Upper lobe of right lung (tissue), 1 donor: ENCODE measurements at regions not wholly inside any gene's neighbourhood (a gene's known extent, or its start where the extent isn't known, plus 50 kb on each side); places are given as distances from the start of the nearest gene placed in this dataset.

ENCODE experiments used
- ATAC-seq: fragments of 200-7000 bp; cut with Tn5 transposase; one replicate; pipeline ENCODE4 v1.9.1; 2020; ENCODE audit warnings: mild to moderate bottlenecking, moderate library complexity
- DNase-seq: peaks from one replicate; pipeline ENCODE4 v3.0.0-alpha.2; 2020
- H3K27ac ChIP-seq: fragments of 200-600 bp; one replicate; pipeline ENCODE4 v1.8.0; 2022
- H3K27me3 ChIP-seq: fragments of 200-600 bp; one replicate; pipeline ENCODE4 v1.8.0; 2022; ENCODE audit warnings: mild to moderate bottlenecking
- H3K36me3 ChIP-seq: fragments of 200-600 bp; one replicate; pipeline ENCODE4 v1.8.0; 2022
- H3K4me1 ChIP-seq: fragments of 200-600 bp; one replicate; pipeline ENCODE4 v1.8.0; 2022
- H3K4me3 ChIP-seq: fragments of 200-600 bp; one replicate; pipeline ENCODE4 v1.8.0; 2022; ENCODE audit warnings: mild to moderate bottlenecking
- H3K9me3 ChIP-seq: fragments of 200-600 bp; one replicate; pipeline ENCODE4 v1.8.0; 2022
- CTCF ChIP-seq: fragments of 200-600 bp; IDR thresholded peaks from one replicate; pipeline ENCODE4 v1.8.0; 2022; ENCODE audit warnings: antibody characterized with exemption
- intact Hi-C: fragments of 100-400 bp; cut with DNase I; formaldehyde crosslinking; loops from one replicate; pipeline ENCODE4 v1.11.0; 2022
- donor health status: DM: no; HTN: yes; CAD: no; lungs with severe emphysema.

- Histone ChIP-seq H3K9me3 (no peaks in the 10 kb centered on the region), H3K4me1 (no peaks in the 10 kb centered on the region), H3K36me3 (no peaks in the 10 kb centered on the region), H3K27ac (no peak overlapping the region), H3K27me3 (no peaks in the 10 kb centered on the region), H3K4me3 (no peak overlapping the region)
- intact Hi-C loops, result no loop called here
- ATAC-seq (no peak), DNase-seq (no peak)
- TF ChIP-seq CTCF, result no peak
These were observed 876.1 kb downstream of the TLE4 start for GRCh38 chr9:80447876-80448275.

GRCh38 chr9:80440724-80441123 lies 869.0 kb downstream of the TLE4 start:
- Histone ChIP-seq H3K4me3 (no peak overlapping the region), H3K27ac (no peak overlapping the region), H3K36me3 (no peaks in the 10 kb centered on the region), H3K4me1 (no peaks in the 10 kb centered on the region), H3K27me3 (no peaks in the 10 kb centered on the region), H3K9me3 (no peaks in the 10 kb centered on the region)
- ATAC-seq (no peak), DNase-seq (no peak)
- intact Hi-C loops, result no loop called here
- no peak for TF ChIP-seq CTCF

- Histone ChIP-seq H3K4me3 (no peak overlapping the region), H3K36me3 (no peaks in the 10 kb centered on the region), H3K9me3 (no peaks in the 10 kb centered on the region), H3K4me1 (no peaks in the 10 kb centered on the region), H3K27ac (no peak overlapping the region), H3K27me3 (no peaks in the 10 kb centered on the region)
- DNase-seq, result no peak
- ATAC-seq, result no peak
- no peak for TF ChIP-seq CTCF
- intact Hi-C loops, result no loop called here
These were observed 866.1 kb downstream of the TLE4 start for GRCh38 chr9:80437825-80438224.

- Histone ChIP-seq H3K27ac (no peak overlapping the region), H3K36me3 (no peaks in the 10 kb centered on the region), H3K9me3 (no peaks in the 10 kb centered on the region), H3K27me3 (no peaks in the 10 kb centered on the region), H3K4me1 (no peaks in the 10 kb centered on the region), H3K4me3 (no peak overlapping the region)
- no peak for TF ChIP-seq CTCF
- intact Hi-C loops, result no loop called here
- DNase-seq, result no peak
- ATAC-seq, result no peak
These were observed 865.4 kb downstream of the TLE4 start for GRCh38 chr9:80437091-80437640.

- DNase-seq (no peak), ATAC-seq (no peak)
- intact Hi-C loops, result no loop called here
- Histone ChIP-seq H3K27ac (no peak overlapping the region), H3K4me1 (no peaks in the 10 kb centered on the region), H3K4me3 (no peak overlapping the region), H3K9me3 (no peaks in the 10 kb centered on the region), H3K27me3 (no peaks in the 10 kb centered on the region), H3K36me3 (no peaks in the 10 kb centered on the region)
- no peak for TF ChIP-seq CTCF
These were observed 863.8 kb downstream of the TLE4 start for GRCh38 chr9:80435591-80435990.

- intact Hi-C loops, result no loop called here
- ATAC-seq (no peak), DNase-seq (no peak)
- Histone ChIP-seq H3K36me3 (no peaks in the 10 kb centered on the region), H3K9me3 (no peaks in the 10 kb centered on the region), H3K27ac (no peak overlapping the region), H3K4me3 (no peak overlapping the region), H3K4me1 (no peaks in the 10 kb centered on the region), H3K27me3 (no peaks in the 10 kb centered on the region)
- TF ChIP-seq CTCF, result no peak
These were observed 855.2 kb downstream of the TLE4 start for GRCh38 chr9:80426992-80427391.
